ENCODE measurements at regions not wholly inside any gene's neighbourhood (a gene's known extent, or its start where the extent isn't known, plus 50 kb on each side); places are given as distances from the start of the nearest gene placed in this dataset.

GRCh38 chr7:17233603-17234002 is 64.8 kb upstream of the AHR start:
- H3K27ac ChIP-seq: peak overlapping the region in 3 of 12 donors; percentile 30 to 86 (median 46)
- H3K27me3 ChIP-seq: no peaks in the 10 kb centered on the region
- TF ChIP-seq POLR2A (IDR thresholded peaks at IDR 0.05) (no peak), CTCF (IDR thresholded peaks at IDR 0.05) (no peak)
- no peak for DNase-seq
- 66 to 74% (median 71%) methylated on average over 2 of the region's 2 CpGs for WGBS, 4 donors
- H3K4me1 ChIP-seq: peaks cover 0 to 35% (median 18%) of the 10 kb centered on the region in 12 donors
- no peaks in the 10 kb centered on the region for H3K9me3 ChIP-seq
- no peak for ATAC-seq
- intact Hi-C loops (cut with DNase I): loop anchor here in 3 of 10 donors (5.0 to 10.0 kb wide), 3 partner anchors 44 to 64 kb away; partner anchors contain the start of gene AHR (in 2 of the 3)
- no peaks in the 10 kb centered on the region for H3K36me3 ChIP-seq
- H3K4me3 ChIP-seq: no peak overlapping the region

- intact Hi-C loops (cut with DNase I): loop anchor here in 3 of 10 donors (5.0 to 10.0 kb wide), 3 partner anchors 43 to 63 kb away; partner anchors contain the start of gene AHR (in 2 of the 3)
These were observed 64.4 kb upstream of the AHR start for GRCh38 chr7:17234030-17234397.

GRCh38 chr7:17234398-17235031 is 63.9 kb upstream of the AHR start:
- Histone ChIP-seq H3K27me3 (no peaks in the 10 kb centered on the region), H3K36me3 (no peaks in the 10 kb centered on the region), H3K4me1 (peaks cover 0 to 42% (median 21%) of the 10 kb centered on the region in 12 donors), H3K27ac (peak overlapping the region in 6 of 12 donors; percentile 16 to 86 (median 38)), H3K9me3 (no peaks in the 10 kb centered on the region), H3K4me3 (peak overlapping the region in 2 of 12 donors; percentile 11 to 30)
- DNase-seq (peak in 2 of 5 donors; percentile 23 to 25), ATAC-seq (peak; percentile 16 to 67 (median 58))
- WGBS, 4 donors: 53 to 60% (median 56%) methylated on average over 10 of the region's 10 CpGs
- TF ChIP-seq POLR2A (IDR thresholded peaks at IDR 0.05) (no peak), CTCF (IDR thresholded peaks at IDR 0.05) (peak in 1 of 12 donors; percentile 5)
- intact Hi-C loops (cut with DNase I): loop anchor here in 4 of 10 donors (5.0 to 10.0 kb wide), 4 partner anchors 38 to 63 kb away; partner anchors contain the start of gene AHR (in 2 of the 4)

More at GRCh38 chr7:17234030-17234397, 64.4 kb upstream of the AHR start:
- Histone ChIP-seq H3K36me3 (no peaks in the 10 kb centered on the region), H3K27ac (peak overlapping the region in 6 of 12 donors; percentile 16 to 86 (median 38)), H3K4me3 (peak overlapping the region in 2 of 12 donors; percentile 11 to 30), H3K9me3 (no peaks in the 10 kb centered on the region), H3K4me1 (peaks cover 0 to 37% (median 19%) of the 10 kb centered on the region in 12 donors), H3K27me3 (no peaks in the 10 kb centered on the region)
- no peak for DNase-seq
- WGBS, 4 donors: 60 to 77% (median 67%) methylated on average over 2 of the region's 2 CpGs
- no peak for TF ChIP-seq POLR2A (IDR thresholded peaks at IDR 0.05)
- no peak for TF ChIP-seq CTCF (IDR thresholded peaks at IDR 0.05)
- peak in 3 of 4 donors; percentile 46 to 55 (median 50) for ATAC-seq

- H3K27me3 ChIP-seq: no peaks in the 10 kb centered on the region
- no peak for ATAC-seq
- DNase-seq: no peak
- H3K36me3 ChIP-seq: no peaks in the 10 kb centered on the region
- peaks cover 0 to 37% (median 17%) of the 10 kb centered on the region in 12 donors for H3K4me1 ChIP-seq
- no peak overlapping the region for H3K27ac ChIP-seq
- intact Hi-C loops (cut with DNase I): loop anchor here in 2 of 10 donors (5.0 to 10.0 kb wide), 2 partner anchors 36 to 49 kb away; no protein-coding TSS in a partner anchor
- no peak overlapping the region for H3K4me3 ChIP-seq
- no peak for TF ChIP-seq POLR2A (IDR thresholded peaks at IDR 0.05)
- WGBS, 4 donors: 88 to 91% (median 89%) methylated on average over 5 of the region's 5 CpGs
- no peaks in the 10 kb centered on the region for H3K9me3 ChIP-seq
These were observed 62.3 kb upstream of the AHR start for GRCh38 chr7:17236171-17236570.
